HG03342 (cell line): ENCODE measurements at regions not wholly inside any gene's neighbourhood (a gene's known extent, or its start where the extent isn't known, plus 50 kb on each side); places are given as distances from the start of the nearest gene placed in this dataset.

Experiments
- ATAC-seq: cut with Tn5 transposase; IDR thresholded peaks from one replicate; pipeline ENCODE4 v1.9.1; 2021; ENCODE audit warnings: mild to moderate bottlenecking, moderate library complexity; ENCODE audit not compliant: unreplicated experiment

DNA sequence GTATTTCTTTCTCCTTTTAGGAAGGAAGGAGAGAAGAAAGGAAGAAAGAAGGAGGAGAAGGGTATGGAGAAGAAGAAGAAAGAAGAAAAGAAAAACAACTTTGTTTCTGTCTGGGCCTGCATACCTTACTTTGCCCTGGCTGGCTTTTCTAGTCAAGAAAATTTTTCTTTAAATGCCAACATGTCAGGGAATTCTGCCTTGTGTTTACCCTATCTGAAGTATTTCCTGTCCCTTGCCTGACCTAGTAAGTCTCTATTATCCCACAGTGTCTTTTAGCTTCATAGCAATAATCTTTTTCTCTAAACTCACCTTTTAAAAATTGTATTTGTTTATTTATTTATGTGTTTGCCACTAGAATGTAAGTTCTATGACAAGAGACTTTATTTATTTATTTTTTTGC, 1864.1 kb downstream of the EFNA5 start:
- ATAC-seq: no peak

- ATAC-seq: no peak
Measured at GRCh38 chr5:105803431-105803830, 1867.3 kb downstream of the EFNA5 start.

DNA sequence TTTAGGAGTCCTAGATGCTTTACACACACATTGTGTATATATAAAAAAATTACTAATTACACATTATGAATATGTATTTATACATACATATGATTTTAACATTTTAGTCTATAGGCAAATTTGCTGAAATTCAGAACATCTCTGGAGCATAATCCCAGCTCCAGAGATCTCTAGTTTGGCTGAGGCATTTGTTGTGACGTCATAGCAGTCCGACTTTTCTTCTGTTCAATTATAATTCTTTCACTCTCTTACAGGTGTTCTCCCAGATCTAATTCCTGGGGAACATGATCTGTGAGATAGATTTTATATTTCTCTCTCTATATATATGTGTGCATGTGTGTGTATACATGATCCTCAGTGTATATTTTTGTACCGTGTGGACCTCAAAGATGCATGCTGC, 1876.2 kb downstream of the EFNA5 start:
- no peak for ATAC-seq

DNA sequence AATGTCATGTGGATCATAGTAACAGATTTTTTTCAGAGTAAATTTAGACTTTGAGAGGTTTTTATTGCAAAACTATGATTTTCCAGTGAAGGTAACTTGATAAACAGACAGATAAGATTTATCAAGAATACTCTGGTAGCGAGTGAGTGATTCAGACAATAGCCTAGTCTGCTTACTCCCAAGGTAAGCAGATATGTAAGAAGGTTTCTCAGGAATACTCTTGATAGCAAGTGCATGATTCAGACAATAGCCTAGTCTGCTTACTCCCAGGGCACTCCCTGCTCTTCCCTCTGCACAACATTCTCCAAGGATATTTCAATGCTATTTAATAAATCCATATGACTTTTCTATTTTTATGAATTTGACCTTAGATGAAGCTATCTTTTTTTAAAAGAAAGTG, 1881.5 kb downstream of the EFNA5 start:
- no peak for ATAC-seq

DNA sequence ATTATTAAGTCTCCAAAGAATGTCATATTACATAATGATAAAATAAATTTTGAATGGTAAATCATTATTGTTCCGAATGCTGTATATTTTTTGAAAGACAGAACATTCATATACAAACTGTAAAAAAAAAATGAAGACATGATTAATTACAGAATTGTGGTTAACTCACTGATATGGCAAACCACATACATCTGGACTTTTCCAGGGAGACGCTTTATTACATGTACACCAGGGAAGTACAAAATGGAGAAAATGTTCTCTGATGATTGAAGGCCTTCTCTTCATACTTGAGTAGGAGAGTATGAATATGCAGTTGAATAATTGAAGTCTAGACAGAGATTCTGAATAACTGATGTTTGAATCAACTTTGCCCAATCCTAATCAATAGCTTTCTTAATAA, 1886.9 kb downstream of the EFNA5 start:
- no peak for ATAC-seq

DNA sequence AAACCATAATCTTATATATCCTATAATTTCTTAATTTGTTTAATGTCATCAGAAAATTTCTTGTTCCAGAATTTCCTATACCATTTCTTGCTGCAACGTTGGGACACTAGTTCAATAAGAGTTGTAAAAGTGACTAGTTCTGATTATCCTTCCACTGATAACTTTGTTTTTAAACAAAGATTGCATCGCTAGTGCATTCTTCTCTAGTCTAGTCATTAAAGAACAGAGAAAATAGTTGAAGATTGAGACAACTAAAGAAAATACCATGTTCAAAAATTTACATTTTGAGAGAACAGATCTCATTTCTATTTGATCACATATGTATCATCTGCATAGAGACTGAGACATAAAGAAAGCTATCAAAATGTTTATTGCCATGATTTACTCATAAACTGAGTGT, 1888.2 kb downstream of the EFNA5 start:
- ATAC-seq: no peak

DNA sequence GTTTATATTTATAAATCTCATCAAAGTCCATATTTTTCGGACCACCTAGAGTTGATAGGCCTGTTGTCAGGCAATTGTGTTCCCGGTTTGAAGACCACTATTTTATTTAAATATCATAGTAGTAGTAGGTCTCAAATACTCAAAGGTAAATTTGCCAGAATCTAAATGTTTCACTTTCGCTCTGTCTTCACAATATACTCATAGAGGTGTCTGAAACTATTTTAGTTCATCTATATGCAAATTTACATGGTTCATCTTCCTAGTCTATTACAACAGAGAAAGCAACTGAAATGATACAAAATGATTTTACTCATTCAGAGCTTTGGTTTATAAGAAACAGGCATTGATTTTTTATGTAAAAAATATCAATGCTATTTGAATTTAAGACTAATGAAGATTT, 1897.5 kb downstream of the EFNA5 start:
- ATAC-seq: peak; percentile 80

DNA sequence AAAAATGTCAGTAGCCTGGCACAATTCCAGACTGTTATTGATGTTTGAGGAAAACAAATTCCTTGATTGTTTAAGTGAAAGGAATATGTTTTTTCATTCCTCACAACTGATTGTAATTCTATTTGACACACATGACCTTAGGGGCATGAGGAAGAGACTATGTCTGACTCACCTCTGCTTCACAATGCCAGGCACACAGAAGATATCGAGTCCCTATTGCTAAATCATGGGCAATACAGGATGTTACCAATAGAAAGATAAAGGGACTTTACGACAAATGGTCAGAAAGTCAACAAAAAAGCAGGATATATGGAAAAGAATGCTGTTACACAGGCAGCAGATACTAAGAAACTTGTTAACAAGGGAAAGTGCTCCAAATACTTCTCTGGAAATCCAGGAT, 1903.5 kb downstream of the EFNA5 start:
- no peak for ATAC-seq

GRCh38 chr5:105762728-105763127, 1908.0 kb downstream of the EFNA5 start:
- no peak for ATAC-seq

- ATAC-seq: no peak
Measured at GRCh38 chr5:105754056-105754455, 1916.7 kb downstream of the EFNA5 start.

- ATAC-seq: no peak
Measured at GRCh38 chr5:105752801-105753200, 1917.9 kb downstream of the EFNA5 start.

DNA sequence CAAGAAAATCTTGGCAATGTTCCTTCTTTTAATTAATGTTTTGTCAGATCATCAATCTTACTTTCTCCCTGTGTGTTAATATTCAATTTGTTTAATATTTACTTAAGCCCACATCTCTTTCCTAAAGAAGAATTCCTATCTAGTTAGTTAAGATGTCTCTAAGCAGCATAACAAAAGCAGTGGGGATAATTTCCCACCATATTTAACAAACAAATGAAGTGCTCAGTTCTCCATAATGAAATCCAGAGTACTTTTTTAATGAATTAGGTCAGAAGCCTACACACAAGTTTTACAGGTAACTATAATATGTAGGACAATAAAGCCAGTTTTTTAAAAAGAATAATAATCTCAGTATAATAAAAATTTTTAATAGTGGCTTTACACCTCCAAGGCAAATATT, 1918.8 kb downstream of the EFNA5 start:
- no peak for ATAC-seq

DNA sequence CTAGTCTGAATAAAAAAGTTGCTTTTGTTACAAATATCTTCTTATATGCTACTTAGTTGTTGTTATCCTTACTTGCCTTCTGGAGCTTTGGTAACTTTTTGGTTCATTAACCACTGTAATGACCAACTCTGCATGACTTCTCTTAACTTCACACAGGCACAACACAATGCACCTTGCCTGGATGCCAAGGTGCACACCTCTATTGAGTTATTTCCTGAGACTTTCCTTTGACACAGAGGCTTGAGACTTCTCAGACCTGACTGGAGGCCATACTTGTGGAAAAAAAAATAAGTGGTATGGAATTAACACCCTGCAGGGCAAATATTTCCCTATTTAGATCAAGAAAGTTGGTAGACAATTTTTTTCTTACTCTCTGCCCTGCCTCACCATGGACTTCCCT, 1925.6 kb downstream of the EFNA5 start:
- no peak for ATAC-seq

DNA sequence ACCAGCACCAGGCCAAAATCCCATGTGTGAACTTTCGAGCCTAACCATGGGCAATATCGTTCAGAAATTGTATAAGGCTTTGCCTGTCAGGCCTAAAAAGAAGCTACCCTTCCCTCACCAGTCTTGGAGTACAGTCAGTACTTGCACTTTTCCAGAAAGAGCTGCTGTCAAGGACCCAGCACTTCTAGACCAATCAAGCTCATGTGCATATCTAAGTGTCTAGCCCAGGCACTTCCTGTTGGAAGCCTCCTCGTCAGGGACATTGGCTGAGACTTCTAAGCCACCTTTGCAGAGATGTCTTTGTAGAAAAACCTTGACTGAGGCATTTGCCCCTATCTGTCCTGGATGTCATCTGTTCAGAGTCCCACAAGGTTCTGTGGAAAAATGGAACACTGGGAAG, 1930.5 kb downstream of the EFNA5 start:
- no peak for ATAC-seq

DNA sequence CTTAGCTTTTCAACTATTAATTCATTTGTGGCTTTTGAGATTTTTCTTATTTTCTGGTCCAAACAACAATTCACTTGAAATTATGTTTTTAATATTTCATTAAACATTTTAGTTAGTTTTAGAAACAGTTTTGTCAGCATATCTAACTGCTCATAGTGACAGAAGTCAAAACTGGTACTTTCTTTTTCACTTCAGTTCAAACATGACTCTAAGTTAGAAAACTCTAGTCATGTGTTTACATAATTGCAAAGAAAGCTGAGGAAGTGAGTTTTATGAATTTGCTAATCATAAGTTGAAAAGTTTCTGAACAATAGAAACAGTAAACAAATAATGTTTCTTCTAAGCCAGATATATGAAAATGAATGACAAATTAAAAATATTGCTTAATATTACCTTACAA, 1931.0 kb downstream of the EFNA5 start:
- no peak for ATAC-seq

DNA sequence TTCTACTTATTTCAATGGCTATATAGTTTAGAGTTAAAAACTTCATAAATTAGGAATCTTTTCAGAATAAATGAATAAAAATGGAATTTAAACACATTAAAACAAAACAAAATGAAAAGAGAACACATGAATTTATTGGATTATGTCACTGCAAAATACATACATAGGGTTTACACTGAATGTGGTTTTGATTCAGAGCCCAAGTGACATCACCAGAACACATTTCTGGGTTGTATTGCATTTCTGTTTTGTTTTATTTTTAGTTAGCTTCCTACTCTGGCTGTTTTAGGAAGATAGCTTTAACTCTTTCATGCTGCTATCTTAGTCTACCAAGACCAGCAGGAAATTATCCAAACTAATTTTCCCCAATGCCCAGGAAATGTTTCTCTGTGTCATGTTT, 1935.0 kb downstream of the EFNA5 start:
- no peak for ATAC-seq

- ATAC-seq: no peak
Measured at GRCh38 chr5:105730982-105731381, 1939.8 kb downstream of the EFNA5 start.

- no peak for ATAC-seq
Measured at GRCh38 chr5:105726093-105726492, 1944.6 kb downstream of the EFNA5 start.

GRCh38 chr5:105708442-105708841, 1962.3 kb downstream of the EFNA5 start:
- ATAC-seq: no peak

- no peak for ATAC-seq
Measured at GRCh38 chr5:105702323-105702722, 1968.4 kb downstream of the EFNA5 start.

DNA sequence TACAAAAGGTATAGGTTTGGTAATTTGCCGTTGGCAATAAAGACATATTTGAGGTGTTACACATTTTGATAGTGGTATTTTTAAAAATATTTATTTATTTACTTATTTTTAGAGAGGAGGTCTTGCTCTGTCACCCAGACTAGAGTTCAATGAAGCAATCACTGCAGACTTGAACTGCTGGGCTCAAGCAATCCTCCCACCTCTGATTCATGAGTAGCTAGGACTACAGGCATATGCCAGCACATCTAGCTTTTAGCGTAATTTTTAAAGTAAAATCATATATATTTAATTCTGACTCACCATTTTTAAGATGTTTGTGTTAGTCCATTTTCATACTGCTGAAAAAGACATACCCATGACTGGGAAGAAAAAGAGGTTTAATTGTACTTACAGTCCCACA, 1974.3 kb downstream of the EFNA5 start:
- no peak for ATAC-seq

DNA sequence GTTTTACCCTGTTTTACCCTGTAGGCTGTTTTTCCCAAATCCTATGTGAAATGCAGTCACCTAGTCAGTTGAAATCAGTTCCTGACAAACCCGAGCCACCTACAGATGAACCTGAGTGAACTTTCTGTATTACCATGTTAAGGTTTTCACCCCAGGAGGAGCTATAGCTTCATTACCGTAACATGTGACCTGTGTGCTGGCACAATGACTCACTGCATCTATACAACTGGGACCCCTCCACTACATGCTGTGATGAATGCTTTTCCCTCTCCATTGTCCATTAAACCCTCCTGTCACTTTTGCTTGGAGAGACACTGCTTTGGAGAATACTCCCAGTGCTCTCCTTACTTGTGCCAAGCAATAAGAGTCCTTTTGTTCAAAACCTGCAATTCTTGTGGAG, 1974.8 kb downstream of the EFNA5 start:
- no peak for ATAC-seq

DNA sequence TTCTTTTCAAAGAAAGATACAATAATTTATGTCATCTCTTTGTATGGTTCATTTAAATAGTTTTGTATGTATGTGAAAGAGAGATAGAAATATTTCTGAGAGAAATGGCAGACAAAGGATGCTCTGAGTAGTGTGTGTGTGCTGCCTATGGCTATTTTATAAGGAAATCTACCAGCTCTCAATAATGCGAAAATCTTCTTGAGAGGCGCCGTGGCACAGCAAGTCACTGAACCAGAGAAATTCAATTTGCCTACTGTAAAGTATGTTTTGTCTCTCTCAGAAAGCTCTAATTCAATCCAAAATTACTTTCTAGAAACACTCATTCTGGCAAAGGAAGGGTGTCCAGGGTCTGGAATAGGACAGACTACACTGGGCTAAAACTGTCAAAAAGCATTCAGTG, 1981.1 kb downstream of the EFNA5 start:
- ATAC-seq: no peak

GRCh38 chr5:105688227-105688792, 1982.4 kb downstream of the EFNA5 start:
- ATAC-seq: no peak
